ENCODE measurements at regions not wholly inside any gene's neighbourhood (a gene's known extent, or its start where the extent isn't known, plus 50 kb on each side); places are given as distances from the start of the nearest gene placed in this dataset.

DNA sequence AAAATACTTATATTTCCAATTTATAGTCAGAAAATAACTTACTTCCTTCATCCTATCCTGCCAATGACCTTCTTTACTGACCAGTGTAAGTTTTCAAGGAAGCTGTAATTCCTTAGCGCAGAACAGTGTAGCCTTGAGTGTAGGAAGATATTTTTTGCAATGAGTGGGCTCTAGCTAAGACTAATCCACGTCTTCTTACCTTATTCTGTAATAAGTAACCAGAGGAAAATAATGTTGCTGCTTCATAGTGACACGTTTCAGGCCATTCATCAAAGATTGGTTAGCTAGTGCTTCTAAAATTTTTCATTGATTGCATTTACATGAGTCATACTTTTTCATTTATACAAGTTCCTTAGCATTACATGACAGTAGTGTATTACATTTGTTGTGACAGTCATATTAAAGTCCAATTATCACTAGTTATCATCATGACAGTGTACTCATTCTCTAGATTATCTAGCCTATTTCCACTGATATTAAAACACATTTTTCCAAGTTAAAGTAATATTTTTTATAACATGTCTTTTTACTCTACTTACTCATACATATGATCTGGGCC lies 403.8 kb upstream of the EPHA3 start:
- Mint-ChIP-seq H3K36me3 (ENCODE audit: low read depth) (no peaks in the 10 kb centered on the region), H3K27me3 (ENCODE audit: insufficient read depth) (no peaks in the 10 kb centered on the region), H3K27ac (no peak overlapping the region), H3K9me3 (no peaks in the 10 kb centered on the region), H3K4me1 (no peaks in the 10 kb centered on the region), H3K4me3 (no peak overlapping the region)
- TF ChIP-seq, protein P1, sequence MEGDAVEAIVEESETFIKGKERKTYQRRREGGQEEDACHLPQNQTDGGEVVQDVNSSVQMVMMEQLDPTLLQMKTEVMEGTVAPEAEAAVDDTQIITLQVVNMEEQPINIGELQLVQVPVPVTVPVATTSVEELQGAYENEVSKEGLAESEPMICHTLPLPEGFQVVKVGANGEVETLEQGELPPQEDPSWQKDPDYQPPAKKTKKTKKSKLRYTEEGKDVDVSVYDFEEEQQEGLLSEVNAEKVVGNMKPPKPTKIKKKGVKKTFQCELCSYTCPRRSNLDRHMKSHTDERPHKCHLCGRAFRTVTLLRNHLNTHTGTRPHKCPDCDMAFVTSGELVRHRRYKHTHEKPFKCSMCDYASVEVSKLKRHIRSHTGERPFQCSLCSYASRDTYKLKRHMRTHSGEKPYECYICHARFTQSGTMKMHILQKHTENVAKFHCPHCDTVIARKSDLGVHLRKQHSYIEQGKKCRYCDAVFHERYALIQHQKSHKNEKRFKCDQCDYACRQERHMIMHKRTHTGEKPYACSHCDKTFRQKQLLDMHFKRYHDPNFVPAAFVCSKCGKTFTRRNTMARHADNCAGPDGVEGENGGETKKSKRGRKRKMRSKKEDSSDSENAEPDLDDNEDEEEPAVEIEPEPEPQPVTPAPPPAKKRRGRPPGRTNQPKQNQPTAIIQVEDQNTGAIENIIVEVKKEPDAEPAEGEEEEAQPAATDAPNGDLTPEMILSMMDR (conservative IDR thresholded peaks at IDR 0.05) = no peak
- H3K36me3 ChIP-seq (ENCODE audit: control insufficient read depth, insufficient read depth, low read length) = no peaks in the 10 kb centered on the region
- no peak overlapping the region for H3K9ac ChIP-seq (ENCODE audit: extremely low read depth, low read length, poor library complexity, severe bottlenecking)
- H3K27me3 ChIP-seq (ENCODE audit: control insufficient read depth, insufficient read depth, low read length, poor library complexity, severe bottlenecking) = no peaks in the 10 kb centered on the region
- no peak overlapping the region for H3K4me3 ChIP-seq (ENCODE audit: low read length)
- H3K9me3 ChIP-seq (ENCODE audit: control insufficient read depth, low read length) = no peaks in the 10 kb centered on the region
- no peak for DNase-seq
- H3K4me1 ChIP-seq (ENCODE audit: control insufficient read depth, insufficient read depth, low read length) = no peaks in the 10 kb centered on the region
- 92 to 100% methylated on average over 1 to 3 of the region's 3 CpGs for WGBS, 2 experiments (ENCODE audit: insufficient coverage in 1 of 2, insufficient read length in 1 of 2)
- no peak overlapping the region for H3K27ac ChIP-seq (ENCODE audit: low read depth, low read length)

DNA sequence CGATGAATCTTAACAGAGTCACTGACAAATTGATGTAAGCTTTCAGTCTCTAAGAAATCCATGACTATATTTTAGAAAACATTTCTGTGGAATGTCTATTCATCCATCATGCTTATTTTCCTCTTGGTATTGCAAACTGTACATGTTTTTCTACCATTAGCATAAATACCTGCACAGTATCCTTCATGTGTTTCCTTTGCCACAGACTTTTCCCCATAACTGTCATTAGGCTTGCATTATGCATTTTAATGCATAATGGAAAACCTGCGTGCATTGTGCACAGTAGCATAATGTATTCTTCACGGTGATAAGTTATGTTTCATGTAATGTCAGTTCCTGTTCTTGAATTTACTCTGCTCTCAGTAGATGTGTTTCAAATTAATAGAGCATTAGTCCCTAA lies 403.1 kb upstream of the EPHA3 start:
- no peak overlapping the region for H3K9ac ChIP-seq (ENCODE audit: extremely low read depth, low read length, poor library complexity, severe bottlenecking)
- Mint-ChIP-seq H3K4me3 (no peak overlapping the region), H3K36me3 (ENCODE audit: low read depth) (no peaks in the 10 kb centered on the region), H3K9me3 (no peaks in the 10 kb centered on the region), H3K27ac (no peak overlapping the region), H3K27me3 (ENCODE audit: insufficient read depth) (no peaks in the 10 kb centered on the region), H3K4me1 (no peaks in the 10 kb centered on the region)
- H3K4me3 ChIP-seq (ENCODE audit: low read length) = no peak overlapping the region
- H3K36me3 ChIP-seq (ENCODE audit: control insufficient read depth, insufficient read depth, low read length) = no peaks in the 10 kb centered on the region
- WGBS, 2 experiments (ENCODE audit: insufficient coverage in 1 of 2, insufficient read length in 1 of 2) = 89 to 92% methylated on average over 1 to 3 of the region's 3 CpGs
- DNase-seq = no peak
- no peak overlapping the region for H3K27ac ChIP-seq (ENCODE audit: low read depth, low read length)
- H3K27me3 ChIP-seq (ENCODE audit: control insufficient read depth, insufficient read depth, low read length, poor library complexity, severe bottlenecking) = no peaks in the 10 kb centered on the region
- TF ChIP-seq, protein P1 (conservative IDR thresholded peaks at IDR 0.05) = no peak
- H3K9me3 ChIP-seq (ENCODE audit: control insufficient read depth, low read length) = no peaks in the 10 kb centered on the region
- H3K4me1 ChIP-seq (ENCODE audit: control insufficient read depth, insufficient read depth, low read length) = no peaks in the 10 kb centered on the region

DNA sequence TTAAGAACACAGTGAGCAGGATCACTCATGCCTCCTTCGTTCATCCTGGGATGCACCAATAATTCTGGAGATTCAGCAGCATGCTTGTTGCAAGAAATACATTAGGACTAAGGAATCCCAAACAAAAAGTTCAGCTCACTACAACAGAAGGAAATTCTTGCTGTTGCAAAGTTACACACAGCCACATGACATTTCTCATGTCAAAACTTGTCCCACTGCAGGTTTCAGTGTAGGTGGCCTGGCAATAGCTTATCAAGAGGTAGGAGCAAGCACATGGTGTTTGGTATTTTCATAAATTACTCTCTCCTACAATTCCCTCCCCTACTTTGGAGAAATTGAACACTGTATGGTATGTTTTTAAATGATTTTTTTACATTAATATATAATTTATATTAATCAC lies 399.6 kb upstream of the EPHA3 start:
- DNase-seq = no peak
- Mint-ChIP-seq H3K4me1 (no peaks in the 10 kb centered on the region), H3K4me3 (no peak overlapping the region), H3K27me3 (ENCODE audit: insufficient read depth) (no peaks in the 10 kb centered on the region), H3K9me3 (no peaks in the 10 kb centered on the region), H3K36me3 (ENCODE audit: low read depth) (no peaks in the 10 kb centered on the region), H3K27ac (no peak overlapping the region)
- Histone ChIP-seq H3K27ac (ENCODE audit: low read depth, low read length) (no peak overlapping the region), H3K4me3 (ENCODE audit: low read length) (no peak overlapping the region), H3K9ac (ENCODE audit: extremely low read depth, low read length, poor library complexity, severe bottlenecking) (no peak overlapping the region), H3K4me1 (ENCODE audit: control insufficient read depth, insufficient read depth, low read length) (no peaks in the 10 kb centered on the region), H3K27me3 (ENCODE audit: control insufficient read depth, insufficient read depth, low read length, poor library complexity, severe bottlenecking) (no peaks in the 10 kb centered on the region), H3K36me3 (ENCODE audit: control insufficient read depth, insufficient read depth, low read length) (no peaks in the 10 kb centered on the region), H3K9me3 (ENCODE audit: control insufficient read depth, low read length) (no peaks in the 10 kb centered on the region)
- 94 to 100% methylated on average over 1 of the region's 1 CpG for WGBS, 2 experiments (ENCODE audit: insufficient coverage in 1 of 2, insufficient read length in 1 of 2)
- TF ChIP-seq, protein P1 (conservative IDR thresholded peaks at IDR 0.05) = no peak

Data from endodermal cell (in vitro differentiated cells).